MM.1S (cell line): ENCODE measurements at regions not wholly inside any gene's neighbourhood (a gene's known extent, or its start where the extent isn't known, plus 50 kb on each side); places are given as distances from the start of the nearest gene placed in this dataset.
A peak's percentile ranks its signal among the peaks of the same experiment; 100 is the strongest.

Experiments
- DNase-seq: peaks from one replicate; pipeline ENCODE4 v3.0.0-alpha.2; 2015
- H2AFZ ChIP-seq: fragments of 300-600 bp; sonication (generic); 2 replicates; pipeline ENCODE4 v1.6.0; 2016; ENCODE audit warnings: antibody characterized with exemption, low read length
- H3F3A ChIP-seq: fragments of 300-600 bp; sonication (generic); 2 replicates; pipeline ENCODE4 v1.6.1; 2016; ENCODE audit warnings: mild to moderate bottlenecking, antibody characterized with exemption, low read length, moderate library complexity, mixed read lengths; ENCODE audit not compliant: insufficient read depth
- H3K27ac ChIP-seq: fragments of 300-600 bp; sonication (generic); 2 replicates; pipeline ENCODE4 v1.5.1; 2016; ENCODE audit warnings: mild to moderate bottlenecking, low read length
- H3K27me3 ChIP-seq: fragments of 300-600 bp; sonication (generic); replicated peaks from 2 replicates; pipeline ENCODE4 v1.6.0; 2016; ENCODE audit warnings: low read length; ENCODE audit not compliant: insufficient read depth
- H3K36me3 ChIP-seq: fragments of 300-600 bp; sonication (generic); replicated peaks from 2 replicates; pipeline ENCODE4 v1.6.1; 2016; ENCODE audit warnings: mild to moderate bottlenecking, low read length, mixed read lengths; ENCODE audit not compliant: insufficient read depth
- H3K4me1 ChIP-seq: fragments of 300-600 bp; sonication (generic); 2 replicates; pipeline ENCODE4 v1.6.1; 2016; ENCODE audit warnings: low read length, mixed read lengths
- H3K4me2 ChIP-seq: fragments of 300-600 bp; sonication (generic); 2 replicates; pipeline ENCODE4 v1.6.0; 2016; ENCODE audit warnings: low read depth, low read length
- H3K4me3 ChIP-seq: fragments of 300-600 bp; sonication (generic); 2 replicates; pipeline ENCODE4 v1.5.1; 2016; ENCODE audit warnings: low read length, mixed read lengths
- H3K79me2 ChIP-seq: fragments of 300-600 bp; sonication (generic); 2 replicates; pipeline ENCODE4 v1.6.1; 2016; ENCODE audit warnings: mixed run types, low read length, mixed read lengths
- H3K9ac ChIP-seq: fragments of 300-600 bp; sonication (generic); 2 replicates; pipeline ENCODE4 v1.6.1; 2016; ENCODE audit warnings: low read length, mixed read lengths
- H3K9me2 ChIP-seq: fragments of 300-600 bp; sonication (generic); replicated peaks from 2 replicates; pipeline ENCODE4 v1.6.1; 2016; ENCODE audit warnings: mild to moderate bottlenecking, low read length, mixed read lengths; ENCODE audit not compliant: insufficient read depth
- H3K9me3 ChIP-seq: fragments of 300-600 bp; sonication (generic); replicated peaks from 2 replicates; pipeline ENCODE4 v1.6.1; 2016; ENCODE audit warnings: mild to moderate bottlenecking, low read length, mixed read lengths; ENCODE audit not compliant: insufficient read depth
- H4K20me1 ChIP-seq: fragments of 300-600 bp; sonication (generic); 2 replicates; pipeline ENCODE4 v1.6.1; 2016; ENCODE audit warnings: mild to moderate bottlenecking, low read length, moderate library complexity, mixed read lengths; ENCODE audit not compliant: insufficient read depth
- EZH2 ChIP-seq: fragments of 300-600 bp; sonication (generic); optimal IDR thresholded peaks from 2 replicates; pipeline ENCODE3; 2017; ENCODE audit warnings: low read depth, mild to moderate bottlenecking, antibody characterized with exemption, low read length, mixed read lengths
- EZH2phosphoT487 ChIP-seq: fragments of 300-600 bp; sonication (generic); IDR thresholded peaks from 2 replicates; pipeline ENCODE4 v1.6.1; 2018; ENCODE audit warnings: antibody characterized with exemption, low read length
- TF ChIP-seq, protein P1 (sequence below): fragments of 300-600 bp; sonication (generic); IDR thresholded peaks from 2 replicates; pipeline ENCODE4 v1.5.1; 2016; ENCODE audit warnings: antibody characterized with exemption, low read length, mixed read lengths

- Histone ChIP-seq H3K27me3 (no peaks in the 10 kb centered on the region), H3K79me2 (peaks cover 4% of the 10 kb centered on the region; the same call in 1 of the 2 replicates), H3K27ac (peak overlapping the region; percentile 34; the same call in 1 of the 2 replicates), H3F3A (peaks cover 29% of the 10 kb centered on the region), H3K4me3 (no peak overlapping the region), H3K4me1 (peaks cover 49% of the 10 kb centered on the region), H2AFZ (peak overlapping the region; percentile 35; the same call in 1 of the 2 replicates), H3K9me3 (no peaks in the 10 kb centered on the region), H3K36me3 (no peaks in the 10 kb centered on the region), H4K20me1 (no peaks in the 10 kb centered on the region), H3K4me2 (peak overlapping the region; percentile 61), H3K9ac (no peak overlapping the region), H3K9me2 (no peaks in the 10 kb centered on the region)
- TF ChIP-seq EZH2 (no peak), EZH2phosphoT487 (no peak)
- TF ChIP-seq, protein P1, sequence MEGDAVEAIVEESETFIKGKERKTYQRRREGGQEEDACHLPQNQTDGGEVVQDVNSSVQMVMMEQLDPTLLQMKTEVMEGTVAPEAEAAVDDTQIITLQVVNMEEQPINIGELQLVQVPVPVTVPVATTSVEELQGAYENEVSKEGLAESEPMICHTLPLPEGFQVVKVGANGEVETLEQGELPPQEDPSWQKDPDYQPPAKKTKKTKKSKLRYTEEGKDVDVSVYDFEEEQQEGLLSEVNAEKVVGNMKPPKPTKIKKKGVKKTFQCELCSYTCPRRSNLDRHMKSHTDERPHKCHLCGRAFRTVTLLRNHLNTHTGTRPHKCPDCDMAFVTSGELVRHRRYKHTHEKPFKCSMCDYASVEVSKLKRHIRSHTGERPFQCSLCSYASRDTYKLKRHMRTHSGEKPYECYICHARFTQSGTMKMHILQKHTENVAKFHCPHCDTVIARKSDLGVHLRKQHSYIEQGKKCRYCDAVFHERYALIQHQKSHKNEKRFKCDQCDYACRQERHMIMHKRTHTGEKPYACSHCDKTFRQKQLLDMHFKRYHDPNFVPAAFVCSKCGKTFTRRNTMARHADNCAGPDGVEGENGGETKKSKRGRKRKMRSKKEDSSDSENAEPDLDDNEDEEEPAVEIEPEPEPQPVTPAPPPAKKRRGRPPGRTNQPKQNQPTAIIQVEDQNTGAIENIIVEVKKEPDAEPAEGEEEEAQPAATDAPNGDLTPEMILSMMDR = no peak
- DNase-seq = peak; percentile 30
These were observed 86.3 kb upstream of the PREP start for GRCh38 chr6:105489216-105489530.

DNA sequence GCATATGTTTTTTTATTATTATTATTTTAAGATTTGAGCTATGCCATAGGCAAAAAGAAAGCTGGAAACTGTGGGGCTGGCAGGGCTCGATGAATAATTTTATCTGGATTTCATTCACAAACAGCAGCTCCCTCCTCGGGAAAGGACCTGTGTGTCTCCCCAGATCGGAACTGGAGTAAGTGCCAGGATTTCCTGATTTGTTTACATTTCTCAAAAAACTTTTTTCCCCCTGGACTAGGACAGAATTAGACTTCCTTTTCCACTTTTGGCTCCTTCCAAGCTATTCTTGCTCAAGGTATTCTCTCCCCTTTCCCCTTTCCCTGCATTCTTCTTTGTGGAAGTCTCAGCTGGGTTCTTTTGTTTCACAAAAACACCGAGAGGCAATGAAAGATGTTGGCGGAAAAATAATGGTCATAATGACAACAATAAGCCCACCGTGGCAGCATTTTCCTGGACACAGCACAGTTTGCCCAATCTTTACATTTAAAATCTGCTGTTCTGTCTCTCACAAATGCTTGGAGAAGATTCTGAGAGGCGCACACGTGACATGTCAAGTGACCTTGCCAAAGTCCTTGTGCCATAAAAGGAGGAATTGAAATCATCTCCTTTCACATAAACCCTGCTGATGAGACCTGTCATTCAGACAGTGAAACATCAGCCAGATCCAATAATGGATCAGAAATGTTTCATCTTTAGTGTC lies 85.8 kb upstream of the PREP start:
- Histone ChIP-seq H3K9me2 (no peaks in the 10 kb centered on the region), H3K4me2 (peak overlapping the region; percentile 61), H3K27me3 (no peaks in the 10 kb centered on the region), H3K4me1 (peaks cover 49% of the 10 kb centered on the region), H3K36me3 (no peaks in the 10 kb centered on the region), H3K9ac (no peak overlapping the region), H3K9me3 (no peaks in the 10 kb centered on the region), H3F3A (peaks cover 29% of the 10 kb centered on the region), H3K79me2 (peaks cover 9% of the 10 kb centered on the region; the same call in 1 of the 2 replicates), H3K27ac (peak overlapping the region; percentile 34; the same call in 1 of the 2 replicates), H4K20me1 (no peaks in the 10 kb centered on the region), H2AFZ (peak overlapping the region; percentile 35; the same call in 1 of the 2 replicates), H3K4me3 (no peak overlapping the region)
- DNase-seq = no peak
- TF ChIP-seq, protein P1 = no peak
- TF ChIP-seq EZH2phosphoT487 = no peak
- TF ChIP-seq EZH2 = no peak

DNA sequence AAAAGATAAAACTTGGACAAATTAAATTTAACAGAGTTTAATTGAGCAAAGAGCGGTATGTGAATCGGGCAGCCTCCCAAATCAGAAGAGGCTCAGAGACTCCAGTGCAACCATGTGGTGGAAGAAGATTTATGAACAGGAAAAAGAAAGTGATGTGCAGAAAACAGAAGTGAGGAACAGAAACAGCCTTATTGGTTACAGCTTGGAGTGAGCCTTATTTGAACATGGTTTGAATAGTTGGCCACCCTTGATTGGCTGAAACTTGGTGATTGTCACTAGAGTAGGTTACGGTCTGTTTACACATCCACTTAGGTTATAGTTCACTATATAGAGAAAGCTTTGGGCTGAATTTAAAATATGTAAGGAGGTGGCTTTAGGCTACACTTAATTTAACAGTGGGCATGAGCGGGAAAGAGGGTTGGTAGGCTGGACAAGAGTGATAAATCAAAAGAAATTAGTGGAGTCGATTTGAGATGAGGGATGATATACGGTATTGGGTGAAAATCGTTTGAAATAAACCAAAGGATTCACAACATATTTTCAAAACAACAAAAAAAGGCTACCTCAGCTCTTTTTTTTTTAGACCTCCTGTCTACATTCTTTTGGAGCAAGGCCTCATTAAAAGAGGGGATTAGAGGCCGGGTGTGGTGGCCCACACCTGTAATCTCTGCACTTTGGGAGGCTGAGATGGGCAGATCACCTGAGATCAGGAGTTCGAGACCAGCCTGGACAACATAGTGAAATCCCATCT lies 84.3 kb upstream of the PREP start:
- Histone ChIP-seq H3K9me3 (no peaks in the 10 kb centered on the region), H3K4me1 (peaks cover 48% of the 10 kb centered on the region), H3K27me3 (no peaks in the 10 kb centered on the region), H3K9me2 (no peaks in the 10 kb centered on the region), H4K20me1 (no peaks in the 10 kb centered on the region), H3K36me3 (no peaks in the 10 kb centered on the region), H3F3A (peaks cover 31% of the 10 kb centered on the region), H2AFZ (no peak overlapping the region), H3K4me2 (no peak overlapping the region), H3K9ac (no peak overlapping the region), H3K4me3 (no peak overlapping the region), H3K27ac (no peak overlapping the region), H3K79me2 (peaks cover 20% of the 10 kb centered on the region)
- TF ChIP-seq, protein P1 = no peak
- TF ChIP-seq EZH2 (no peak), EZH2phosphoT487 (no peak)
- no peak for DNase-seq
